ENCODE measurements at regions not wholly inside any gene's neighbourhood (a gene's known extent, or its start where the extent isn't known, plus 50 kb on each side); places are given as distances from the start of the nearest gene placed in this dataset.

DNA sequence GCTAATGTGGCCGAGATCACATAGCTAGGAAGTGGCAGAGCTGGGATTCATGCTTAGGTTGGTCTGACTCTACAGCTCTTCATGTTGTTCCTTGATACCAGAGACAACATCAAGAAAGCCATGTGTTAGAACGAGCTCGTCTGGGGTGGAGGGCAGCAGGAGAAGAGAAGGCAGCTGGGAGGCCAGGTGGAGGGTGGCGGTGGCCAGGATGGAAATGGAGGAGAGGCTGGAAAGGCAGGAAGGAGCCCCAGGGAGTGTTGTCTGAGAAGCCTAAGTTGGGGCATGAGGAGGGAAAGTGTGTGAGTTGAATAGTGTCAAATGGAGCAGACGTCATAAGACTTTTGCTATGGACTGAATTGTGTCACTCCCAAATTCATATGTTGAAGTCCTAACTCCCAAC lies 315.3 kb downstream of the GADD45G start:
- TF ChIP-seq, protein P1, sequence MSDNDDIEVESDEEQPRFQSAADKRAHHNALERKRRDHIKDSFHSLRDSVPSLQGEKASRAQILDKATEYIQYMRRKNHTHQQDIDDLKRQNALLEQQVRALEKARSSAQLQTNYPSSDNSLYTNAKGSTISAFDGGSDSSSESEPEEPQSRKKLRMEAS (IDR thresholded peaks at IDR 0.05; ENCODE audit: low read depth, low read length) = no peak
- TF ChIP-seq, protein P2, sequence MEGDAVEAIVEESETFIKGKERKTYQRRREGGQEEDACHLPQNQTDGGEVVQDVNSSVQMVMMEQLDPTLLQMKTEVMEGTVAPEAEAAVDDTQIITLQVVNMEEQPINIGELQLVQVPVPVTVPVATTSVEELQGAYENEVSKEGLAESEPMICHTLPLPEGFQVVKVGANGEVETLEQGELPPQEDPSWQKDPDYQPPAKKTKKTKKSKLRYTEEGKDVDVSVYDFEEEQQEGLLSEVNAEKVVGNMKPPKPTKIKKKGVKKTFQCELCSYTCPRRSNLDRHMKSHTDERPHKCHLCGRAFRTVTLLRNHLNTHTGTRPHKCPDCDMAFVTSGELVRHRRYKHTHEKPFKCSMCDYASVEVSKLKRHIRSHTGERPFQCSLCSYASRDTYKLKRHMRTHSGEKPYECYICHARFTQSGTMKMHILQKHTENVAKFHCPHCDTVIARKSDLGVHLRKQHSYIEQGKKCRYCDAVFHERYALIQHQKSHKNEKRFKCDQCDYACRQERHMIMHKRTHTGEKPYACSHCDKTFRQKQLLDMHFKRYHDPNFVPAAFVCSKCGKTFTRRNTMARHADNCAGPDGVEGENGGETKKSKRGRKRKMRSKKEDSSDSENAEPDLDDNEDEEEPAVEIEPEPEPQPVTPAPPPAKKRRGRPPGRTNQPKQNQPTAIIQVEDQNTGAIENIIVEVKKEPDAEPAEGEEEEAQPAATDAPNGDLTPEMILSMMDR (IDR thresholded peaks at IDR 0.05; ENCODE audit: low read depth, low read length) = no peak
- TF ChIP-seq POLR2A (IDR thresholded peaks at IDR 0.05; ENCODE audit: extremely low read depth, insufficient read length) = no peak
